OCI-M2 (cell line): ENCODE measurements at regions not wholly inside any gene's neighbourhood (a gene's known extent, or its start where the extent isn't known, plus 50 kb on each side); places are given as distances from the start of the nearest gene placed in this dataset.
"Not testable (repeated sequence)": the region's sequence is repeated elsewhere in the genome, so short reads cannot be mapped to it uniquely, and the experiment has no call there.

Source experiments
- DNase-seq: peaks from one replicate; lab custom pipeline; 2025; ENCODE audit not compliant: unreplicated experiment; lab: John Stamatoyannopoulos, UW

DNA sequence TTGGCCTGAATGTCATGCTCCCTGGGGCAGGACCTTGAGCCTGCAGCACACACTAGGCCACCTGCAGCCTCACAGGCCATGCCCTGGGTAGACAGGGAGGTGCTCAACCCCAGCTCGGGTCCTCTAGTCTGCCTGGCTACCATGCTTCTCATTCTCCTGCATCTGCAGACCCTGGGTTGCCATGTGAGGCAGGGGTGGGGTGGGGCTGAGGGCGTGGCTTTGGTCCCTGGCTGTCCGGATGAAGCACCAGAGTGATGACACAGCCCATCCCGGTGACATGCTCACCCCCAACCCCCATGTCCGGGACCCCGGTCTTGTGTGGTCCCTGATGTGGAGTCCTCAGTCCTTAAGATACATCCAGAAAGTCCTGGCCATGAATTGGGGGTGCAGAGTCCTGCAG, 521.8 kb downstream of the GOLGA6L6 start:
- DNase-seq, result not testable (repeated sequence)

DNA sequence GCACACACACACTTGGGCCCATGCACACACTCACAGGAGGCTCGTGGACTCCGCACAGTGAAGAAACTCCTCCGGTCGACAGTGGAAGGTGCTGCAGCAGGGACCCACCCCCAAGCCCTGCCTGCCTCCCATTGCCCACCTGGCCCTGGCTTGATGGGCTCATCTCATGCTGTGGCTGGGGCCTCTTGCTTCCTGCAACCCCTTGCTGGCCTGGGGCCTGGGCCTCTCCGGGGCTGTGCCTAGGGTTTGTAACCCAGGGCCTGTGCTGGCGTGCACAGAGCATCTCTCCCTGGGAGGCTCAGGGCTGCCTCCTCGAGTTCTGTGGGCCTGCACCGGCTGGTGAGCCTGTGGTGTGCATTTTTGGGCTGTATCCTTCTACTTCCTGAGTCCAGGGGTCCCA, 524.0 kb downstream of the GOLGA6L6 start:
- not testable (repeated sequence) for DNase-seq

DNA sequence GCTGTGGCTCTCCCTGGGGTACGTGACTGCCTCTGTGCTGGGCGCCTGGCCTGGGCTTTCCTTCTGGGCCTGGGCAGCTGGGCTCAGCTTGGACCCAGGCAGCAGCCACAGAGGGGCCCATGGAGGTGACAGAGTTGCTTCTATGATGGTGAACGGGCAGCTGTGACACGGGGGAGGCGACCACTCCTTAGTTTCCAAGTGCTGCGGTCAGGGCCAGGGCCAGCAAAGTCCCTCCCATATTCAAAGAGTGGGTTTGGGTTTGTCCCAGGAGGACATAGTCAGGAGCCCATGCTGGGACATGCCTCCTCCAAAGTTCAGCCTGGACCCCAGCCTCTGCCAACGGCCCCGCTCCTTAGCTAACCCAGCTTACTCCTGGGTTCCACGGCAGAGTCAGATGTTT, 524.7 kb downstream of the GOLGA6L6 start:
- DNase-seq, result not testable (repeated sequence)

DNA sequence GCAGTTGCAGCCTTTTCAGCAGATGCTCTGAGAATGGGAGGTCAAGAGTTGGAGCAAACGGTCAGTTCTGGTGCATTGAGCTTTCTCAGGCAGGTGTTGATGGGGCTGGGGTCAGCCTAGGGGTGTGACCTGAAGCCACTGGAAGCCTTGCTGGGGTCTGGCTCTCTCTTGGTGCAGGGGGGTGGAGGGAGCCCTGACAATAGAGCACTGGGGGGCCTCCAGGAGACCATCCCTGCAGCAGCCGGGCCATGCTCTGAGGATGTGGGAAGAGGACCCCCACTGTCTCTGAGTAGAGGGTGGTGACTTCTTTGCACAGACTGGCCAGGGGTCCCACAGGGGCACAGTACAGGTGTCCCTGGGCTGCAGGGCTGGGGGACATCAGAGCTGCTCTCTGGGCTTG, 528.8 kb downstream of the GOLGA6L6 start:
- not testable (repeated sequence) for DNase-seq

DNA sequence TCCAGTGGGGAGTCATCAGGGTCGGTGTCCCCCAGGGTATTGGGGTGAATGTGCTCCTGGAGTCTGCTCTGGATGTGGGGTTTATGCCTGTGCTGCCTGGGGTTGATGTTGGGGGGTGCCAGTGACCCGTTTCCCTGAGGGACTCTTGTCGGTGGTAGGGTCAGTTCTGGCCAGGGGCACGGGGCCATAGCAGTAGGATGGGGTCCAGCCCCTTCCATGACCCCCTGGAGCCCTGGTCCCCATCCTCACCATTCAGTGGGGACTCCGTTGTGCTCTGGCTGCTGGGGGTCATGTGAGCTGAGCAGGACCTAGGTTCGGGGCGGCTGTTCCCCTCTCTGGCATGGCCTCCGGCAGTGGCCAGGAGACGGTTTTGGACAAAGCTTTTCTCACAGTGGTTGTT, 530.8 kb downstream of the GOLGA6L6 start:
- DNase-seq, result not testable (repeated sequence)

DNA sequence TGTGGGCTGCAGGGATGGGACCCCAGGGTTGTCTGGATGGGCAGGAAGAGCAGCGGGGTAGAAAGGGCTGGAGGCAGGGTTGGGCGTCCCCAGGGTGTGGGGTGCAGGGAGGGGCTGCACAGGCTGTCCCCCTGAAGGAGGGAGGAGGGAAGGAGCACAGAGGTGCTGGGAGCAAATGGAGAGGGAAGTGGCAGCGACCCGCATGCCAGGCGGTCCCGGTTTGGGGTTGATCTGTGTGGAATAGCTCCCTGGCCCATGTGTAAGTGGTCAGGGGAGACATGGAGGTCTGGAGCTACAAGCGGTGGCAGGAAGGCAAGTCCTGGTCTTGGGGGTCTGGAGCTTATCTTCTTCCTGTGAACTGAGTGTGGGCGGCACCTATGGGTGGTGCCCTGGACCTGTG, 532.0 kb downstream of the GOLGA6L6 start:
- DNase-seq, result not testable (repeated sequence)

DNA sequence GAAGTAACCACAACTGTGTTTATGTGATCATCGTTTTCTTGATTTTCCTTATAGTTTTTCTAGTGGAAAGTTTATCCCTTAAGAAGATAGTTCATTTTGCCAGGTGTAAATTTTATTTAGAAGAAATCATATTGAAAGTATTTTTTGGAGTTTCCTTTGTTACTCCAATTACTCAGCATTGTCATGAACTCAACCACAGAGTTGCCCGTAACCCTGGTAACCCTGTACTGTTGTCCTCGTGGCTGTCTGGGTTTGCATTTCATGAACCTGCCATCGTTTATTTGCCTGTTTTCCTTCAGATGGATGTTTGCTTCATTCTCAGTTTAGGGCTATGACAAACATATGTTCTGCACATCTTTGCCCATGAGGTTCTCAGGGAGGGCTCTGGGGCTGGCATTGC, 534.3 kb downstream of the GOLGA6L6 start:
- not testable (repeated sequence) for DNase-seq

DNA sequence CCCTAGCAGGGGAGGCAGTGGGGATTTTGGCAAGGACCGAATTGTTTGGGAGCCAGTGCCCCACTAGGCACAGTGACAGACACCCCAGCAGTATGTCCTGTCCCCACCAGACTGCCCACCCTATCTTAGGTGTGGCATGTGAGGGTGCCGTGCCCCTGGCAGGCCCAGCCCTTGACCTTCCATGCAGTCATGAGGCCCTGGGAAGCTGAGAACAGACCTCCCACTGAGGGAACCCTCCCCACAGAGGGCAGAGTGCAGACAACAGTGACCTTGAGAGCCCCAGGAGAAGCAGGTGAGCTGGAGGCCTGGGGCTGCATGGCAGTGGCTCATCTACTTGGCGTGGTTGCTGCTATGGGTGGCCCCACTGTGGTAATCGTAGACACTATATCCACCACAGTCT, 538.1 kb downstream of the GOLGA6L6 start:
- not testable (repeated sequence) for DNase-seq

DNA sequence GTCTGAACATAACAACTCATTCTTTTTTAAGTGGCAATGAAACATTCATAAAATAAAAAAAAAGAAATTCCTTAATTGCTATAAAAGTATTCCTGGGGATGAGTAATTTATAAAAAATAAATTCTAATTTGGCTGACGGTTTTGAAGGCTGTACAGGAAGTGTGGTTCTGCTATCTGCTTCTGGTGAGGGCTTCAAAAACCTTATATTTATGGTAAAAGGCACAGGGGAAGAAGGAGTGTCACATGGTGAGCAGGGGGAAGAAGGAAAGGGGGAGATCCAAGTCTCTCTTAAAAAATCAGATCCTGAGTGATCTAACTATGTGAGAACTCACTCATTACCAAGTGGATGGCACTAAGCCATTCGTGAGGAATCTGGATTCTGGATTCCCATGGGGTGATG, 539.0 kb downstream of the GOLGA6L6 start:
- not testable (repeated sequence) for DNase-seq

DNA sequence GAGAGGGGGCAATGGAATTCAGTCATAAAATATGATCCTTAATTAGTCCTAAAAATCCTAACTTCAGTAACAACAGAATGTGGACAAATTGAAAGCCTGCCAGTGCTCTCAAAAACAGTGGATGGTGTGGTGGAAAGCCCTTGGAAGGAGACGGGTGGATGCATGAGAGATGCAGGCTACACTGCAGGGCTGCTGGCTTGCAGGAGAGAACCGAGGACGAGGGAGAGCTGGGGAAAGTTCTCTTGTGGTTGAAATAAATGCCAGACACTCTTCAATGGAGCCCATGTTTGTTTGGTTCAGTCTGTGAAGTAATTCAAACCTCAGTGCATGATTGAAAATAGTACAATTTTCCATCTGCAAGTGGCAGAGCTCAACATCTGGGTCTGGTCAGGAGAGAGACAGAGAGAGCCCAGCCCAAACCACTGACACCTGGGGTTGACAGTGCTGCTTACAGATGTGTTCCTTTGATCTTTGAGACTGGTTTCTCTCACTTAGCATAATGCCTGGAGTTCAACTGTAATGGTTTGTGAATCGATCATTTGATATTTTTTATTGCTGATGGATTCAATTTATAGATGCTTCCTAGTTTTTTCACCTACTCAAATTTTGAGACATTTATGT, 544.9 kb downstream of the GOLGA6L6 start:
- DNase-seq, result not testable (repeated sequence)

DNA sequence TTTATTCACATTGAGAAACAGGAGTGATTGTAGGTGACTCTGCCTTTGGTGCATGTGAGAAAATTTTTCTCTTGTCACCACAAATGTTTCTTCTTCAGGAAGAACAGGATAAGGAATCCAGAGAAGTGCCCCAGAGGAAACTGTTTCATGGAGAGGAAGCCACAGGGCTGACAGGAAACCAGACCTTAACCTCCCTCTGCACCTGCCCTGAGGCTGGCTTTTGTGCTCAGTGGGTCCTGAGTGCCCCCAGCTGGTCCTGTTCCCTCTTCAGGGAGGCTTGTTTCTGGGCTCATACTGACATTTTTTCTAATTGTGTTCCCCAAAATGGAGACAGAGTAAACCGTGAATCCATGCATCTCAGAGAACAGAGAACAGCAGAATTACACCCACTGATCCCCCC, 546.3 kb downstream of the GOLGA6L6 start:
- DNase-seq, result not testable (repeated sequence)

DNA sequence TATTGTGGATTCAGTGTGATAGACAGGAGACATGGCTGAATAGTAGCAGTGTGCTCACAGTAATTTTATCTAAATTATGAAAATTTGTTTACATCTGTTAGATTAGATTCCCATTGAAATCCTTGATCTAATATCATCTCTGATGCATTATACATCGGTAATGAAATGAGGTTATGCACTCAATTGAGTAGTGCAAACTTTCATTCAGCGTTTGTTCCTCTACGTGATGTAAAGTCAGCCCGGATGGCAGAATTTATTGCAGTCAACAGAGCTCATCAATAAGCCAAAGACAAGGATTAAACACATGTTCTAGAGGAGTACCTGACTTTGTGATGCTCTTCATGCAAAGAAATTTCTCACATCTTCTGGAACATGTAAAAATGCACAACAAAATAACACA, 549.2 kb downstream of the GOLGA6L6 start:
- no peak for DNase-seq

DNA sequence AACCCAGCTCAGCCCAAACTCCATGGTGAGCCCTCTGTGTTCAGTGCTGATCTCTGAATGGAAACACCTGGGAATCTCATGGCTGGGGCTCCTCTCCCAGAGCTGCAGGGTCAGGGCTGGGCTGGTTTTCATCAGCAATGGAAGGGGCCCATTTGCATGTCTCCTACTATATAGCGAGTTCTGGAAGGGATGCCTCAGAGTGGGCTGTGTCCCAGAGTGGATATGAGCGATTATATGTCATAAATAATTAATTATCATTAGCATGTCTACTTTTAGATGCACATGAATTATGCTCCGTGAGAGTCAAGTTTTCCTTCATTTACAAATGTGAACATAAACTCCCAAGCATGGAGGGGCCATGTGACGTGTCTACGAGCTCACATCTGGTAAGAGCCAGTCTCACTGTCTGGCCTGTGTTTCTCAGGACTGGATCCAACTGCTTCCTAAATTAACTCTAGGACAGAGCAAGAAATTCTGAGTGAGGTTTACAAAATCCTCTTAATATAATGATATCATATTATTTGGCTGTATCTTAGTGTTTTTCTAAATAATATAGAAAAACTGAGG, 553.4 kb downstream of the GOLGA6L6 start:
- no peak for DNase-seq

DNA sequence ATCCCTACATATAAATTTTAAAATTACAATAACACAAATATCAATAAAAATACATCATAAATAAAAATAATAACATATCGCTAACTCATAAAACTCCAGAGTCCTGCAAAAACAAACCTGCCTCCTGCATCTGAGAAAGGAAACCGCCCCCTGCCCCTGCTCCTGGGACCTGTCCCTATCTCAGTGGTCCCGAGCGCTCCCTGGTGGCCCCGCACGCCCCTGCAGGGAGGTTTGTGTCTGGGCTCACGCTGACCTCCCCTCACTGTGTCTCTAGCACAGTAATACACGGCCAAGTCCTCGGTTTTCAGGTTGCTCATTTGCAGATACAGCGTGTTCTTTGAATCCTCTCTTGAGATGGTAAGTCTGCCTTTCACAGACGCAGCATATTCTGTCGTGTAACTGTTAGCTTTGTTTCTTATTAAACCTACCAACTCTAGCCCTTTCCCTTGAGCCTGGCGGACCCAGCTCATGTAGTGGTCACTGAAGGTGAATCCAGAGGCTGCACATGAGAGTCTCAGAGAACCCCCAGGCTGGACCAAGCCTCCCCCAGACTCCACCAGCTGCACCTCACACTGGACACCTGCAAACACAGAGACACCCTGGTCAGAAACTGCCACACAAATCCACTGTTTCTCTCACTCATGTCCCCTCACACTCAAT, 554.1 kb downstream of the GOLGA6L6 start:
- DNase-seq, result peak; percentile 0

DNA sequence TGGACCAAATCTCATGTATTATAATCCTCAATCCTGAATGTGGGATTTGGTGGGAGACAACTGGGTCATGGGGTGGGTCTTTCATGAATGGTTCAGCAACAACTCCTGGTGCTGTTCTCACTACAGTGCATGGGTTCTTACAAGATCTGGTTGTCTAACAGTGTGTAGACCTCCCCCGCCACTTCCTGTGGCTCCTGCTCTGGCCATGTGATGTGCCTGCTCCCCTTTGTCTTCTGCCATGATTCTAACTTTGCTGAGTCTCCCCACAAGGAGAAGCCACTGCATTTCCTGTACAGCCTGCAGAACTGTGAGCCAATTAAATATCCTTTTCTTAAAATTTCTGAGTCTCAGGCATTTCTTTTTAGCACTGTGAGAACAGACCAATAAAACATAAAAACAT, 557.5 kb downstream of the GOLGA6L6 start:
- no peak for DNase-seq

DNA sequence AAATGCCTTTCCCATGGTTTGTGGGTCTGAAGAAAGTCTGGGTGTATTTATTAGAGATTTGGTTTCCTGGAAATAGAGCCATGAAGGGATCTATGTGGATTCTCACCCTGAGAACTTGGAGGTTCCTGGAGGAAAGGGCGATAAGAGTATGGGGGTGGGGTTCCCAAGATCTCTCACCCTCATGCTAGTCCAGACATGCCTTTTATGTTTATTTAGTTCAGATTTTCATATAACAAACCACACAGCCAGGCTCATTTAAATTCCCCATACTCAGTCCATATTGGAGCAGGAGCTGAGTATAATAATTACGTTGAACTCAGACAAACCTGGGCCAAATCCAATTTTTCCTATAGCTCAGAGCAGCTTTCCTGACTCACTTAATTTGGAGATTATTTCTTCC, 566.6 kb downstream of the GOLGA6L6 start:
- no peak for DNase-seq

DNA sequence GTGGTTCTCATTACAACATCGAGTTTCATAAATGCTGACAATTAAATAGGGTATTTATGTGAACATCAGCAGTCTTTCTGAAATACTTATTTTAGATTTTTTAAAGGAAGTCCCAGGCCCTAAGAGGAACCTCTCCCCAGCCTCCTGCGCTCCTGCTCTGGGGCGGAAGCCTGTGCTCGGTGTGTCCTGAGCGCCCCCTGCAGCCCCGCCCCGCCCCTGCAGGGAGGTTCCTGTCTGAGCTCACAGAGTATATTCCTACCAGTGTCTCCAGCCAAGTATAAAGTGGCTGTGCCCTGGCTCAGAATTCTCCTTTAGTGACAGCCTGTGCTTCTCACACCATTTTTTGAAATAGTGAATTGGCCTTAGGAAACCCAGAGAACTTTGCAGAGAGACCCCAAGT, 567.9 kb downstream of the GOLGA6L6 start:
- no peak for DNase-seq

DNA sequence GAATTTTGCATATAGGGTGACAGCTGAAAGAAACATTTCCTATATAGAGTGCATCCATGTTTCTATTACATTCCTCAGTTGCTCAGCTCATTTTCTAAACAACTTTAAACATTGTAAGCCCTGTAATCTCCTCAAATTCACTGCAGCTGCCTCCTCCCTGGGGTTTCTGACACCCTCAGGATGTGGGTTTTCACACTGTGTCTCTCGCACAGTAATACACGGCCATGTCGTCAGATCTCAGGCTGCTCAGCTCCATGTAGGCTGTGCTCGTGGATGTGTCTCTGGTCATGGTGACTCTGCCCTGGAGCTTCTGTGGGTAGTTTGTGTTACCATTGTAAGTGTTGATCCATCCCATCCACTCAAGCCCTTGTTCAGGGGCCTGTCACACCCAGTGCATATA, 569.0 kb downstream of the GOLGA6L6 start:
- DNase-seq, result not testable (repeated sequence)

DNA sequence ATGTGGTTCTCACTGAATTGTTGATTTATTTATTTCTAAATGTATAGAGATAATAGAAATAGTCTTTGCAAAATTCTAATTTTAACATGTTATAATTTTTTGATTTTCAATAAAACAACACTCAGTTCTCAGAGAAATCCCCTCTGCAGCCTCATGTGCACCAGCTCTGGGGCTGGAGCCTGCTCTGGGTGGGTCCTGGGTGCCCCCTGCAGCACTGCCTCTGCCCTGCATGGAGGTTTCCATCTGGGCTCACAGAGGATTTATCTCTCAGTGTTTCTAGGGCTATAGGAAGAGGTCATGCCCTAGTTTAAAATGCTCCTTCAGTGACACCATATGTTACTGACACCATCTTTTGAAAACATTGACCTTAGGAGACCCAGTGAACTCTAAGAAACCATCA, 576.0 kb downstream of the GOLGA6L6 start:
- not testable (repeated sequence) for DNase-seq

DNA sequence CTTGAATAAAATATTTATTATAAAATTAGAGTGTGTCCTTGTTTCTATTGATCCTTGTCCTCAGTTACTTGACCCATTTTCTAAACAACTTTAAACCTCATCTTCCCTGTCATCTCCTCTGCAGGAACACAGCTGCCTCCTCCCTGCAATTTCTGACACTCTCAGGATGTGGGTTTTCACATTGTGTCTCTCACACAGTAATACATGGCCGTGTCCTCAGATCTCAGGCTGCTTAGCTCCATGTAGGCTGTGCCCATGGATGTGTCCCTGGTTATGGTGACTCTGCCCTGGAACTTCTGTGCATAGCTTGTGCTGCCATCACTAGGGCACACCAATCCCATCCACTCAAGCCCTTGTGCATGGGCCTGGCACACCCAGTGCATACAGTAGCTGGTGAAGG, 577.1 kb downstream of the GOLGA6L6 start:
- not testable (repeated sequence) for DNase-seq

DNA sequence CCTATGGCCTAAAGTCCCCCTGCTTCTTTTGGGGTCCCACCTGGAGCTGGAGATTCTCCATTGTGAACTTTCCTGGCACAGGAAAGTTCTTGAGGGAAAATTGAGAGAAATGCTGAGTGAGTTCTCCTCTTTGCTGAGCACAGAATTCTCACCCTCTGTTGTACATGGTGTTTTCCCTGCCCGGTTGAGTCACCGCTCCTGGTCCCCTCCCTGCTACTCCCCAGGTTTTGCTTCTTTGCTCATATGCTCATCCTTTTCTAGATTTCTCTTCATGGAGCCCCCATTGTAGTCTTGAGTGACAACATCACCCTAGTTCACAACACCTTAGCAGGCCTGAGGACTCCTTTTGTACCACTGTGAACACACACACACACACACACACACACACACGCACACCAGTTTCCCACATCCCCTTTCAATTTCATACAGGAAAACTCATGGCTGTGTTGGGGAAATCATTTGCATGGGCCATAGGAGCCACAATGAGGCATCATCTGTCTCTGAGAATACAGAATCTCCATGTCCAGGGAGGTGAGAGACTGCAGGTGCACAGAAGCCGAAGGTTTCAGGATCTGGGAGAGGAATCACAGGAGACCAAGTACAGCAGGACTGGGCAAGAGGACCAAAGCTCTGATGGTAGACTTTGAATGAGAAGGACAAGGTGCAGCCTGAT, 585.3 kb downstream of the GOLGA6L6 start:
- DNase-seq, result no peak
